ENCODE measurements at regions not wholly inside any gene's neighbourhood (a gene's known extent, or its start where the extent isn't known, plus 50 kb on each side); places are given as distances from the start of the nearest gene placed in this dataset.
"Not testable (repeated sequence)": the region's sequence is repeated elsewhere in the genome, so short reads cannot be mapped to it uniquely, and the experiment has no call there.

DNA sequence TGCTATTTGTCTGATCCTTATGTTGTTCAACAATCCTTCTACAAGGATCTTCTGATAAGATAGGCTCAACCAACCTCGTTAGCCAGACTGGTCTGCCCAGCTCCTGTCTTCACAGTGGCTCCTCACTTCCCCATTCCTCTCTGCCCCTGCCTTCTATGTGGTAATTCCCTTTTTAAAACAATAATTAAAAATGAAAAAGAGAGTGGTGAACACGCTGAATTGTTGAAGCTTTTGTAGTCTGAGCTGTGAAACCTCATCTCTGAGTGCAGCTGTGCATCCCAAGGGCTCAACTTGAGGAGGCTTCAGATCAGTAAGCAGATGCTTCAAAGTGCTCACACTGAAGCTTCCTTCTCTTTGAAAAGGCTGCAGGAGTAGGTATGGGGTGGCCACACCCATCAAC lies 70.7 kb upstream of the JUN start:
- Histone ChIP-seq H3K9ac (ENCODE audit: low read length) (no peak overlapping the region), H3K4me1 (ENCODE audit: control insufficient read depth, insufficient read depth, low read length) (no peaks in the 10 kb centered on the region), H3K27ac (ENCODE audit: low read depth, low read length) (no peak overlapping the region), H3K27me3 (ENCODE audit: control insufficient read depth, insufficient read depth, low read length) (no peaks in the 10 kb centered on the region), H3K4me3 (ENCODE audit: low read length) (no peak overlapping the region), H3K36me3 (ENCODE audit: control insufficient read depth, insufficient read depth, low read length) (no peaks in the 10 kb centered on the region)

- Histone ChIP-seq H3K27me3 (ENCODE audit: control insufficient read depth, insufficient read depth, low read length) (no peaks in the 10 kb centered on the region), H3K4me3 (ENCODE audit: low read length) (no peak overlapping the region), H3K4me1 (ENCODE audit: control insufficient read depth, insufficient read depth, low read length) (no peaks in the 10 kb centered on the region), H3K27ac (ENCODE audit: low read depth, low read length) (no peak overlapping the region), H3K9ac (ENCODE audit: low read length) (no peak overlapping the region), H3K36me3 (ENCODE audit: control insufficient read depth, insufficient read depth, low read length) (no peaks in the 10 kb centered on the region)
Observed at GRCh38 chr1:58855274-58856165, 71.7 kb upstream of the JUN start.

GRCh38 chr1:58856281-58856680 lies 72.4 kb upstream of the JUN start:
- H3K27ac ChIP-seq (ENCODE audit: low read depth, low read length); H3K36me3 ChIP-seq (ENCODE audit: control insufficient read depth, insufficient read depth, low read length); H3K9ac ChIP-seq (ENCODE audit: low read length); H3K27me3 ChIP-seq (ENCODE audit: control insufficient read depth, insufficient read depth, low read length); H3K4me3 ChIP-seq (ENCODE audit: low read length); H3K4me1 ChIP-seq (ENCODE audit: control insufficient read depth, insufficient read depth, low read length): not testable (repeated sequence)

GRCh38 chr1:58857680-58858673 lies 74.1 kb upstream of the JUN start:
- H3K9ac ChIP-seq (ENCODE audit: low read length), result no peak overlapping the region
- no peaks in the 10 kb centered on the region for H3K36me3 ChIP-seq (ENCODE audit: control insufficient read depth, insufficient read depth, low read length)
- H3K27me3 ChIP-seq (ENCODE audit: control insufficient read depth, insufficient read depth, low read length), result no peaks in the 10 kb centered on the region
- H3K4me1 ChIP-seq (ENCODE audit: control insufficient read depth, insufficient read depth, low read length), result no peaks in the 10 kb centered on the region
- no peak overlapping the region for H3K27ac ChIP-seq (ENCODE audit: low read depth, low read length)
- H3K4me3 ChIP-seq (ENCODE audit: low read length), result no peak overlapping the region

GRCh38 chr1:58859769-58860485 lies 76.1 kb upstream of the JUN start:
- Histone ChIP-seq H3K4me3 (ENCODE audit: low read length) (no peak overlapping the region), H3K27me3 (ENCODE audit: control insufficient read depth, insufficient read depth, low read length) (no peaks in the 10 kb centered on the region), H3K27ac (ENCODE audit: low read depth, low read length) (no peak overlapping the region), H3K36me3 (ENCODE audit: control insufficient read depth, insufficient read depth, low read length) (no peaks in the 10 kb centered on the region), H3K4me1 (ENCODE audit: control insufficient read depth, insufficient read depth, low read length) (no peaks in the 10 kb centered on the region), H3K9ac (ENCODE audit: low read length) (no peak overlapping the region)

DNA sequence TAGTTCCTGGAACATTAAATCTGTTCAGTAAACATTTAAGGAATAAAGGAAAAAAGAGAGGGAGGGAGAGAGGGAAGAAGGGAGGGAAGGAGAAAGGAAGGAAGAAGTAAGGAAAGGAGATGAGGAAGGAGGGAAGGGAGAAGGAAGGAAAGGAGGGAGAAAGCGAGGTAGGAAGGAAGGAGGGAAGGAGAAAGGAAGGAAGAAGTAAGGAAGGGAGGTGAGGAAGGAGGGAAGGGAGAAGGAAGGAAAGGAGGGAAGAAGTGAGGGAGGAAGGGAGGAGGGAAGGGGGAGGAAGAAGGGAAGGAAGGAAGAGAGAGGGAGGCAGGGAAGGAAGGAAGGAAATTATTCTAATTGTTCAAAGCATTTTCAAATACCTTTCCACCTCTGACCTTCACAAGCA lies 77.2 kb upstream of the JUN start:
- Histone ChIP-seq H3K4me1 (ENCODE audit: control insufficient read depth, insufficient read depth, low read length) (no peaks in the 10 kb centered on the region), H3K4me3 (ENCODE audit: low read length) (no peak overlapping the region), H3K9ac (ENCODE audit: low read length) (no peak overlapping the region), H3K27ac (ENCODE audit: low read depth, low read length) (no peak overlapping the region), H3K27me3 (ENCODE audit: control insufficient read depth, insufficient read depth, low read length) (no peaks in the 10 kb centered on the region), H3K36me3 (ENCODE audit: control insufficient read depth, insufficient read depth, low read length) (no peaks in the 10 kb centered on the region)

DNA sequence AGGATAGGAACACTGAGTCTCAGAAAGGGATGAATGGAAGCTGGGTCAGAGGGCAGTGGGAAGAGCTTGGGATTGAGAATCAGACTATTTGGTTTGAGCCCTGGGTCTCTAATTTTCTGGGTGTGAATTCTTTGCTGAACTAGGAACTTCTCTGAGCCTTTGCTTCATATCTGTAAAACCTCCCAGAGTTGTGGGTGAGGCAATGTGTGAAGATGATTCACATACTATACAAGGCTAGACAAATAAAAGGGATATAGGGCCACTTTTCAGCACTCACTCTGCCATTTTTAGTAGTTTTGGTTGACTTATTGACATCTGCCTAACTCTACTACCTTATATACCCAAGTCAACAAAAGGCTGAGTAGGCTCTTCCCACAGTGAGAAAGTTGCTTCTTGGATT lies 77.7 kb upstream of the JUN start:
- Histone ChIP-seq H3K27me3 (ENCODE audit: control insufficient read depth, insufficient read depth, low read length) (no peaks in the 10 kb centered on the region), H3K36me3 (ENCODE audit: control insufficient read depth, insufficient read depth, low read length) (no peaks in the 10 kb centered on the region), H3K4me3 (ENCODE audit: low read length) (no peak overlapping the region), H3K4me1 (ENCODE audit: control insufficient read depth, insufficient read depth, low read length) (no peaks in the 10 kb centered on the region), H3K27ac (ENCODE audit: low read depth, low read length) (no peak overlapping the region), H3K9ac (ENCODE audit: low read length) (no peak overlapping the region)

GRCh38 chr1:58862728-58863385 lies 79.0 kb upstream of the JUN start:
- H3K27me3 ChIP-seq (ENCODE audit: control insufficient read depth, insufficient read depth, low read length), result no peaks in the 10 kb centered on the region
- no peak overlapping the region for H3K4me3 ChIP-seq (ENCODE audit: low read length)
- no peak overlapping the region for H3K27ac ChIP-seq (ENCODE audit: low read depth, low read length)
- no peaks in the 10 kb centered on the region for H3K36me3 ChIP-seq (ENCODE audit: control insufficient read depth, insufficient read depth, low read length)
- H3K9ac ChIP-seq (ENCODE audit: low read length), result no peak overlapping the region
- H3K4me1 ChIP-seq (ENCODE audit: control insufficient read depth, insufficient read depth, low read length), result no peaks in the 10 kb centered on the region

DNA sequence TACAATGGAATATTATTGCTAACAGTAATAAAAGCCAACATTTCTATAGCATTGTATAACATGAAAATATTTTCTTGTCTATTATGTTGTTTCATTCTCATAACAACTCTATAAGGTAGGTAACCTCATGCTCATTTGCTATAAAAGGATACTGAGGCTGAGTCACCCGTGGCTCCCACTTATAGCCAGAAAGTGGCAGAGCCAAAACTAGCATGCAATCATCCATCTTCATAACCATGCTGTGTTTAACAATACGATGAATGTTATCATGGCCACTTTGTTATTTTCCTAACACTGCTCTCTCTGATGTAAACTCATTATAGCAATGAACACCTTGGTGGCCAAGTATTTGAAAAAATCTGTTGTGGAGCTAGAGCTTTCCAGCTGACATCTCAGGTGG lies 80.8 kb upstream of the JUN start:
- Histone ChIP-seq H3K36me3 (ENCODE audit: control insufficient read depth, insufficient read depth, low read length) (no peaks in the 10 kb centered on the region), H3K4me3 (ENCODE audit: low read length) (no peak overlapping the region), H3K27ac (ENCODE audit: low read depth, low read length) (no peak overlapping the region), H3K27me3 (ENCODE audit: control insufficient read depth, insufficient read depth, low read length) (no peaks in the 10 kb centered on the region), H3K9ac (ENCODE audit: low read length) (no peak overlapping the region), H3K4me1 (ENCODE audit: control insufficient read depth, insufficient read depth, low read length) (no peaks in the 10 kb centered on the region)

GRCh38 chr1:58866578-58866977 lies 82.7 kb upstream of the JUN start:
- Histone ChIP-seq H3K4me1 (ENCODE audit: control insufficient read depth, insufficient read depth, low read length) (no peaks in the 10 kb centered on the region), H3K4me3 (ENCODE audit: low read length) (no peak overlapping the region)

GRCh38 chr1:58869638-58870297 lies 85.9 kb upstream of the JUN start:
- H3K27ac ChIP-seq (ENCODE audit: low read depth, low read length), result no peak overlapping the region
- no peak overlapping the region for H3K4me3 ChIP-seq (ENCODE audit: low read length)
- no peaks in the 10 kb centered on the region for H3K27me3 ChIP-seq (ENCODE audit: control insufficient read depth, insufficient read depth, low read length)
- H3K9ac ChIP-seq (ENCODE audit: low read length), result no peak overlapping the region
- H3K36me3 ChIP-seq (ENCODE audit: control insufficient read depth, insufficient read depth, low read length), result no peaks in the 10 kb centered on the region
- peaks cover 6% of the 10 kb centered on the region for H3K4me1 ChIP-seq (ENCODE audit: control insufficient read depth, insufficient read depth, low read length)

More at GRCh38 chr1:58866578-58866977, 82.7 kb upstream of the JUN start:
- Histone ChIP-seq H3K27ac (ENCODE audit: low read depth, low read length) (no peak overlapping the region), H3K36me3 (ENCODE audit: control insufficient read depth, insufficient read depth, low read length) (no peaks in the 10 kb centered on the region), H3K9ac (ENCODE audit: low read length) (no peak overlapping the region), H3K27me3 (ENCODE audit: control insufficient read depth, insufficient read depth, low read length) (no peaks in the 10 kb centered on the region)
